ENCODE measurements at regions not wholly inside any gene's neighbourhood (a gene's known extent, or its start where the extent isn't known, plus 50 kb on each side); places are given as distances from the start of the nearest gene placed in this dataset.

DNA sequence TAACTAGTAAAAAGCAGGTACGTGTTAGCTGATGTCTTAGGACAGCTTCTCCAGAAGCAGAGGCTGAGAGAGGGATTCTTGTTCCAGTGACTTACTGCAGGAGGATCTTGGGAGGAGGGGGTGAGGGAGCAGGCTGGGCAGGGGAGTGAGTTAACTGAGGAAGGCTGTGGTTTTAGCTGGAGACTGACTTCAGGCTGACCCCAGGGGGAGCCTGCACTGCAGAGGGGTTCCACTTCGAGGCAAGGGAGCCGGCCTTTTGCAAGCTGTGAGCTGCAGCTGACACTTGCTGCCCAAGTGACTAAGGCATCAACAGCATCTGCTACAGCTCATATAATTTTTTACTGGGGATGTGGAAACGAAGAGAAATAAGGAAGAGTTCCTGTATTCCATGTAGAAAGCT lies 50.4 kb upstream of the SOD1 start:
- H3K4me2 ChIP-seq (ENCODE audit: control insufficient read depth, insufficient read depth), result no peak overlapping the region
- RAD21 ChIA-PET (ENCODE audit: unreplicated experiment), result interaction anchor here (0.8 kb wide), 1 partner anchor 480 kb away, joined by 3 read pairs; no protein-coding TSS in a partner anchor
- no peaks in the 10 kb centered on the region for H3K36me3 ChIP-seq (ENCODE audit: control insufficient read depth in 2 of 2, insufficient read depth in 2 of 2, low read length in 1 of 2)
- in situ Hi-C loops (cut with MboI) (loop anchor here (10.0 kb wide), 1 partner anchor 1264 kb away; the partner anchor contains the start of gene KRTAP23-1), intact Hi-C loops (cut with micrococcal nuclease; ENCODE audit: unreplicated experiment) (no loop called here)
- H4K20me1 ChIP-seq (ENCODE audit: control insufficient read depth, insufficient read depth), result no peaks in the 10 kb centered on the region
- H3K9ac ChIP-seq (ENCODE audit: control insufficient read depth, insufficient read depth, low read length), result no peak overlapping the region
- ATAC-seq, result no peak
- WGBS (ENCODE audit: insufficient coverage, insufficient replicate concordance, low lambda C conversion rate, missing lambda C conversion rate), result 0% methylated on average over 4 of the region's 4 CpGs
- peaks cover 3% of the 10 kb centered on the region; the same call in 1 of the 3 replicates for H3K9me3 ChIP-seq (replicated peaks; ENCODE audit: control insufficient read depth, insufficient read depth, low read length)
- BruUV-seq (replicated peaks), result no TSS peak
- SMC1A ChIA-PET (ENCODE audit: uncharacterized antibody, unreplicated experiment), result no interaction called here
- POLR2A ChIA-PET, result no interaction called here
- H2AFZ ChIP-seq (ENCODE audit: control insufficient read depth, low read depth, low read length), result no peak overlapping the region
- no peak for DNase-seq (ENCODE audit: low read depth, low spot score)
- H3K4me3 ChIP-seq, result no peak overlapping the region
- H3K4me1 ChIP-seq (ENCODE audit: control insufficient read depth, insufficient read depth, low read length), result no peaks in the 10 kb centered on the region
- H3K27ac ChIP-seq (ENCODE audit: control insufficient read depth, insufficient read depth), result no peak overlapping the region
- CTCF ChIA-PET, result interaction anchor here (1.0 kb wide), 2 partner anchors 414 to 510 kb away, joined by 3 to 4 read pairs; no protein-coding TSS in a partner anchor
- no peaks in the 10 kb centered on the region for H3K79me2 ChIP-seq (ENCODE audit: control insufficient read depth, insufficient read depth, low read length)
- no peaks in the 10 kb centered on the region for H3K27me3 ChIP-seq (replicated peaks in 1 of 2; ENCODE audit: control insufficient read depth in 2 of 2, insufficient read depth in 2 of 2, low read length in 1 of 2)
- no peak for FAIRE-seq
- TF ChIP-seq, protein P1, sequence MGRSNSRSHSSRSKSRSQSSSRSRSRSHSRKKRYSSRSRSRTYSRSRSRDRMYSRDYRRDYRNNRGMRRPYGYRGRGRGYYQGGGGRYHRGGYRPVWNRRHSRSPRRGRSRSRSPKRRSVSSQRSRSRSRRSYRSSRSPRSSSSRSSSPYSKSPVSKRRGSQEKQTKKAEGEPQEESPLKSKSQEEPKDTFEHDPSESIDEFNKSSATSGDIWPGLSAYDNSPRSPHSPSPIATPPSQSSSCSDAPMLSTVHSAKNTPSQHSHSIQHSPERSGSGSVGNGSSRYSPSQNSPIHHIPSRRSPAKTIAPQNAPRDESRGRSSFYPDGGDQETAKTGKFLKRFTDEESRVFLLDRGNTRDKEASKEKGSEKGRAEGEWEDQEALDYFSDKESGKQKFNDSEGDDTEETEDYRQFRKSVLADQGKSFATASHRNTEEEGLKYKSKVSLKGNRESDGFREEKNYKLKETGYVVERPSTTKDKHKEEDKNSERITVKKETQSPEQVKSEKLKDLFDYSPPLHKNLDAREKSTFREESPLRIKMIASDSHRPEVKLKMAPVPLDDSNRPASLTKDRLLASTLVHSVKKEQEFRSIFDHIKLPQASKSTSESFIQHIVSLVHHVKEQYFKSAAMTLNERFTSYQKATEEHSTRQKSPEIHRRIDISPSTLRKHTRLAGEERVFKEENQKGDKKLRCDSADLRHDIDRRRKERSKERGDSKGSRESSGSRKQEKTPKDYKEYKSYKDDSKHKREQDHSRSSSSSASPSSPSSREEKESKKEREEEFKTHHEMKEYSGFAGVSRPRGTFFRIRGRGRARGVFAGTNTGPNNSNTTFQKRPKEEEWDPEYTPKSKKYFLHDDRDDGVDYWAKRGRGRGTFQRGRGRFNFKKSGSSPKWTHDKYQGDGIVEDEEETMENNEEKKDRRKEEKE (IDR thresholded peaks at IDR 0.05), result no peak
- TF ChIP-seq SUZ12 (IDR thresholded peaks at IDR 0.05; ENCODE audit: unreplicated experiment) (no peak), RELA (IDR thresholded peaks at IDR 0.05; ENCODE audit: borderline replicate concordance, partially characterized antibody) (no peak), SIN3A (IDR thresholded peaks at IDR 0.05; ENCODE audit: low read depth, low read length) (no peak), E4F1 (IDR thresholded peaks at IDR 0.05; ENCODE audit: borderline replicate concordance, partially characterized antibody) (no peak), ZNF207 (IDR thresholded peaks at IDR 0.05; ENCODE audit: borderline replicate concordance) (no peak), YY1 (IDR thresholded peaks at IDR 0.05; ENCODE audit: low read depth, low read length) (no peak), NKRF (conservative IDR thresholded peaks at IDR 0.05) (no peak), CBX3 (IDR thresholded peaks at IDR 0.05; ENCODE audit: borderline replicate concordance, low read depth) (no peak), CHD2 (IDR thresholded peaks at IDR 0.05; ENCODE audit: borderline replicate concordance, low read depth, low read length) (no peak), EED (IDR thresholded peaks at IDR 0.05; ENCODE audit: low read depth) (no peak), HDGF (IDR thresholded peaks at IDR 0.05) (no peak), USF2 (IDR thresholded peaks at IDR 0.05; ENCODE audit: borderline replicate concordance, low read depth, low read length) (no peak), BACH1 (IDR thresholded peaks at IDR 0.05; ENCODE audit: borderline replicate concordance) (no peak)
- TF ChIP-seq, protein P2, sequence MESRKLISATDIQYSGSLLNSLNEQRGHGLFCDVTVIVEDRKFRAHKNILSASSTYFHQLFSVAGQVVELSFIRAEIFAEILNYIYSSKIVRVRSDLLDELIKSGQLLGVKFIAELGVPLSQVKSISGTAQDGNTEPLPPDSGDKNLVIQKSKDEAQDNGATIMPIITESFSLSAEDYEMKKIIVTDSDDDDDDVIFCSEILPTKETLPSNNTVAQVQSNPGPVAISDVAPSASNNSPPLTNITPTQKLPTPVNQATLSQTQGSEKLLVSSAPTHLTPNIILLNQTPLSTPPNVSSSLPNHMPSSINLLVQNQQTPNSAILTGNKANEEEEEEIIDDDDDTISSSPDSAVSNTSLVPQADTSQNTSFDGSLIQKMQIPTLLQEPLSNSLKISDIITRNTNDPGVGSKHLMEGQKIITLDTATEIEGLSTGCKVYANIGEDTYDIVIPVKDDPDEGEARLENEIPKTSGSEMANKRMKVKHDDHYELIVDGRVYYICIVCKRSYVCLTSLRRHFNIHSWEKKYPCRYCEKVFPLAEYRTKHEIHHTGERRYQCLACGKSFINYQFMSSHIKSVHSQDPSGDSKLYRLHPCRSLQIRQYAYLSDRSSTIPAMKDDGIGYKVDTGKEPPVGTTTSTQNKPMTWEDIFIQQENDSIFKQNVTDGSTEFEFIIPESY (IDR thresholded peaks at IDR 0.05), result no peak
